ENCODE measurements at regions not wholly inside any gene's neighbourhood (a gene's known extent, or its start where the extent isn't known, plus 50 kb on each side); places are given as distances from the start of the nearest gene placed in this dataset.

- DNase-seq: no peak
Measured at GRCh38 chr5:61916621-61917620, 389.1 kb upstream of the KIF2A start.

GRCh38 chr5:61918611-61919010, 387.4 kb upstream of the KIF2A start:
- DNase-seq: no peak

- no peak for DNase-seq
Measured at GRCh38 chr5:61919920-61920319, 386.1 kb upstream of the KIF2A start.

GRCh38 chr5:61924251-61924650, 381.8 kb upstream of the KIF2A start:
- DNase-seq: no peak

GRCh38 chr5:61926911-61927310, 379.1 kb upstream of the KIF2A start:
- DNase-seq: no peak

GRCh38 chr5:61931236-61931635, 374.8 kb upstream of the KIF2A start:
- DNase-seq: no peak

- DNase-seq: no peak
Measured at GRCh38 chr5:61933787-61934626, 372.0 kb upstream of the KIF2A start.

GRCh38 chr5:61941637-61942036, 364.4 kb upstream of the KIF2A start:
- no peak for DNase-seq

- DNase-seq: no peak
Measured at GRCh38 chr5:61942462-61943049, 363.4 kb upstream of the KIF2A start.

- no peak for DNase-seq
Measured at GRCh38 chr5:61943713-61944112, 362.3 kb upstream of the KIF2A start.

- no peak for DNase-seq
Measured at GRCh38 chr5:61948151-61948550, 357.9 kb upstream of the KIF2A start.

- no peak for DNase-seq
Measured at GRCh38 chr5:61949054-61949678, 356.8 kb upstream of the KIF2A start.

GRCh38 chr5:61949679-61950435, 356.1 kb upstream of the KIF2A start:
- no peak for DNase-seq

GRCh38 chr5:61951295-61951694, 354.7 kb upstream of the KIF2A start:
- no peak for DNase-seq

GRCh38 chr5:61953913-61954312, 352.1 kb upstream of the KIF2A start:
- no peak for DNase-seq

GRCh38 chr5:61964201-61964600, 341.8 kb upstream of the KIF2A start:
- no peak for DNase-seq

- no peak for DNase-seq
Measured at GRCh38 chr5:61965069-61965468, 340.9 kb upstream of the KIF2A start.

GRCh38 chr5:61965490-61965889, 340.5 kb upstream of the KIF2A start:
- DNase-seq: no peak

- no peak for DNase-seq
Measured at GRCh38 chr5:61966296-61966955, 339.6 kb upstream of the KIF2A start.

- no peak for DNase-seq
Measured at GRCh38 chr5:61966997-61967396, 339.0 kb upstream of the KIF2A start.

- DNase-seq: no peak
Measured at GRCh38 chr5:61967681-61968080, 338.3 kb upstream of the KIF2A start.

- no peak for DNase-seq
Measured at GRCh38 chr5:61969347-61969746, 336.7 kb upstream of the KIF2A start.

All from activated T-cell treated with anti-CD3 and anti-CD28 coated beads, Interleukin-2, amount 50 U/mL, for 1 hour (primary cell).